Ovary (tissue), 7 donors: ENCODE measurements at regions not wholly inside any gene's neighbourhood (a gene's known extent, or its start where the extent isn't known, plus 50 kb on each side); places are given as distances from the start of the nearest gene placed in this dataset.

Experiments
- DNase-seq, 5 donors: peaks; one replicate each; pipeline ENCODE4 v3.0.0-alpha.2; 2019 to 2020
- H3K27ac ChIP-seq, 2 donors: fragments of 200-600 bp; one replicate each; pipeline versions ENCODE4 v1.5.1 to v1.8.0; 2019 to 2022
- H3K27me3 ChIP-seq: fragments of 200-600 bp; one replicate; pipeline ENCODE4 v1.8.0; 2022
- H3K36me3 ChIP-seq: fragments of 200-600 bp; sonication (generic); one replicate; pipeline ENCODE4 v1.5.1; 2019
- H3K4me1 ChIP-seq: one replicate; pipeline ENCODE4 v1.8.1; 2013; ENCODE audit warnings: mild to moderate bottlenecking, moderate library complexity; ENCODE audit not compliant: insufficient read depth
- H3K4me3 ChIP-seq: fragments of 200-600 bp; sonication (generic); one replicate; pipeline ENCODE4 v1.5.1; 2017
- H3K9me3 ChIP-seq, 2 donors: fragments of 200-600 bp in 1 of 2; sonication (generic) in 1 of 2; one replicate each; pipeline versions ENCODE4 v1.5.1 to v1.8.1; 2013 to 2019; ENCODE audit warnings: mild to moderate bottlenecking in 1 of 2, moderate library complexity in 1 of 2
- EP300 ChIP-seq: sonication (generic); formaldehyde crosslinking; IDR thresholded peaks from one replicate; pipeline ENCODE4 v1.6.1; 2017; ENCODE audit warnings: antibody characterized with exemption
- POLR2A ChIP-seq: fragments of 450-650 bp; IDR thresholded peaks from one replicate; pipeline ENCODE4 v1.6.1; 2017; ENCODE audit warnings: antibody characterized with exemption, mild to moderate bottlenecking, moderate library complexity
- WGBS, 3 donors: extraction: QIAGEN DNeasy Blood & Tissue Kit in 1 of 3; methylation state at CpG; one replicate each; pipeline versions ENCODE4 v1.1.5 to v1.1.7; 2013 to 2017; 5-methylcytosine and 5-hydroxymethylcytosine counted together
- intact Hi-C, 4 donors: fragments of 100-400 bp; cut with DNase I; formaldehyde crosslinking; loops; one replicate each; pipeline versions ENCODE4 v1.11.0 to v1.15.1; 2022 to 2023
- TF ChIP-seq, protein P1 (sequence below), 3 donors: fragments of 450-650 bp in 2 of 3; fragments of 200-600 bp in 1 of 3; IDR thresholded peaks; one replicate each; pipeline versions ENCODE4 v1.5.1 to v1.8.0; 2016 to 2022; ENCODE audit warnings: antibody characterized with exemption in 3 of 3, mild to moderate bottlenecking in 1 of 3
- donor health status: DM: no; HTN: no; CAD: no; lungs with moderate emphysema.
- donor health status: DM: no; HTN: no; CAD: no.
- donor health status: Bipolar disorder and iron deficiency.
- donor health status: DM: no; HTN: no; CAD: no.
- donor health status: DM: yes; HTN: yes; CAD: no.

DNA sequence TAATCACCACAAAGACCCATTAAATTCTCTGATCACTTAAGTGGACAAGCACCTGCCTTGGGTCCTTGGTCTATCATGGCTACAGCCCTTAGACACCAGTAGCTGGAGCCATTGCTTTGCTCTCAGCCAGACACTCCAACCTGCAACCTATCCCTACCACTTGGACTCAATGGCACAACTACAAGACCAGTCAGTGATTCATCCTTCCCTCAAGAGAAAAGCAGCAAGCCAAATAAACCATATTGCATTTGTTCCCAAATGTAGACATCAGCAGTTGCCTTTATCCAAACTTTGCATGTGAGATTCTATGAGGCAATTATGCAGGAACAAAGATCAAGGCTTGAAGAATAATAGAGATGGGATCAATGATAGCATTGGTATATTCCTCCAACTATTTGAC lies 263.4 kb downstream of the HHIPL2 start:
- Histone ChIP-seq H3K9me3 (no peaks in the 10 kb centered on the region), H3K4me3 (no peak overlapping the region), H3K27ac (no peak overlapping the region), H3K36me3 (no peaks in the 10 kb centered on the region), H3K4me1 (peaks cover 3% of the 10 kb centered on the region), H3K27me3 (no peaks in the 10 kb centered on the region)
- intact Hi-C loops, result no loop called here
- DNase-seq, result no peak
- TF ChIP-seq, protein P1, sequence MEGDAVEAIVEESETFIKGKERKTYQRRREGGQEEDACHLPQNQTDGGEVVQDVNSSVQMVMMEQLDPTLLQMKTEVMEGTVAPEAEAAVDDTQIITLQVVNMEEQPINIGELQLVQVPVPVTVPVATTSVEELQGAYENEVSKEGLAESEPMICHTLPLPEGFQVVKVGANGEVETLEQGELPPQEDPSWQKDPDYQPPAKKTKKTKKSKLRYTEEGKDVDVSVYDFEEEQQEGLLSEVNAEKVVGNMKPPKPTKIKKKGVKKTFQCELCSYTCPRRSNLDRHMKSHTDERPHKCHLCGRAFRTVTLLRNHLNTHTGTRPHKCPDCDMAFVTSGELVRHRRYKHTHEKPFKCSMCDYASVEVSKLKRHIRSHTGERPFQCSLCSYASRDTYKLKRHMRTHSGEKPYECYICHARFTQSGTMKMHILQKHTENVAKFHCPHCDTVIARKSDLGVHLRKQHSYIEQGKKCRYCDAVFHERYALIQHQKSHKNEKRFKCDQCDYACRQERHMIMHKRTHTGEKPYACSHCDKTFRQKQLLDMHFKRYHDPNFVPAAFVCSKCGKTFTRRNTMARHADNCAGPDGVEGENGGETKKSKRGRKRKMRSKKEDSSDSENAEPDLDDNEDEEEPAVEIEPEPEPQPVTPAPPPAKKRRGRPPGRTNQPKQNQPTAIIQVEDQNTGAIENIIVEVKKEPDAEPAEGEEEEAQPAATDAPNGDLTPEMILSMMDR (IDR thresholded peaks at IDR 0.05), result no peak
- TF ChIP-seq POLR2A, result no peak
- no peak for TF ChIP-seq EP300

DNA sequence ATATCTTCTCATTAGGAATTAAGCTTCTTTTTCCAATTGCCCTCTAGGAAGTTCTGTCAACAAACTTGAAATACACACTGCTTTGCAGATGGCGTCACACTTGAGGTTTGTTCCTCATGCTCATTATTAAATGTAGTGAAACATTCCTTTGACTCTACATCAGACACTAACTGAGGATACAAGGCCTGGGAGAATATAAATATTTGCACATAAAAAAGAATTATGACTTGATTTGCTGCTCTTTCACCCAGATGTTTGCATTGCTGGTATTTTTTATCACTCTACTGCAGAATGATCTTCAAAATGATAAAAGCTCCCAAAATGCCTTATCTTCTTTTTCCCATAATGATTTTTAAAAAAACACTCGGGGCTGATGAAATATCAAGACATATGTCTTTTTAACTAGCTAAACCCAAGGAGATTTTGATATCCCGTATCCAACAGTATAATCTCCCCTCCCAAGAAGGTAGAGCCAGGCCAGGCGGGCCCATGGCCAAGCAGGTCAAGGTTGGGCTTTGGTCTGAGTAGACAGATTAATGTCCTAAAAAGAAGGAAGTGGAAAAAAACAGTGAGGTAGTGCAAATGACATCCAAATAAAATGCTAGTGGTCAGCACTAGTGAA lies 264.6 kb downstream of the HHIPL2 start:
- Histone ChIP-seq H3K4me3 (no peak overlapping the region), H3K36me3 (no peaks in the 10 kb centered on the region), H3K4me1 (peaks cover 3% of the 10 kb centered on the region), H3K9me3 (no peaks in the 10 kb centered on the region), H3K27me3 (no peaks in the 10 kb centered on the region), H3K27ac (no peak overlapping the region)
- TF ChIP-seq EP300 (no peak), POLR2A (no peak)
- TF ChIP-seq, protein P1 (IDR thresholded peaks at IDR 0.05), result no peak
- DNase-seq, result peak in 3 of 5 donors; percentile 20 to 45 (median 23)
- WGBS, 3 donors, result 17 to 22% (median 18%) methylated on average over 4 of the region's 4 CpGs
- intact Hi-C loops, result no loop called here

DNA sequence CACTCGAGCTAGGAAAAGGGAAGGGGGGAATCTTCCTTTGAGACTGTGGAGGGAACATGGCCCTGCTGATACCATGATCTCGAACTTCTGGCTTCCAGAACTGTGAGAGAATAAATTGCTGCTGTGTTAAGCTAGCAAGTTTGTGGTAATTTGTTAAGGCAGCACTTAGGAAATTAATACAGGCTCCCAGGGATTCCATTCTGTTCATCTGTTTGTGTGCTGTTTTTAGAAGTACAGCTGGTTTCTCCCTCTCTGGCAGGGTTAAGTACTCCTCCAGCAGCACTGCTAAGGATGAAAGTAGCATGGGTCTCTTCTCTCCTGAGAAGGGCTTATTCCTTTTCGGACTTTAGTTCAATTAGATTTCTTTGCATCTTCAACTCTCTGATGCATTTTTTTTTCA lies 268.3 kb downstream of the HHIPL2 start:
- WGBS, 3 donors, result 57 to 89% (median 70%) methylated on average over 3 of the region's 3 CpGs
- Histone ChIP-seq H3K4me3 (no peak overlapping the region), H3K9me3 (no peaks in the 10 kb centered on the region), H3K27ac (no peak overlapping the region), H3K36me3 (no peaks in the 10 kb centered on the region), H3K27me3 (no peaks in the 10 kb centered on the region), H3K4me1 (peaks cover 3% of the 10 kb centered on the region)
- no peak for TF ChIP-seq POLR2A
- no peak for TF ChIP-seq EP300
- TF ChIP-seq, protein P1 (IDR thresholded peaks at IDR 0.05), result no peak
- intact Hi-C loops, result no loop called here
- DNase-seq, result no peak

DNA sequence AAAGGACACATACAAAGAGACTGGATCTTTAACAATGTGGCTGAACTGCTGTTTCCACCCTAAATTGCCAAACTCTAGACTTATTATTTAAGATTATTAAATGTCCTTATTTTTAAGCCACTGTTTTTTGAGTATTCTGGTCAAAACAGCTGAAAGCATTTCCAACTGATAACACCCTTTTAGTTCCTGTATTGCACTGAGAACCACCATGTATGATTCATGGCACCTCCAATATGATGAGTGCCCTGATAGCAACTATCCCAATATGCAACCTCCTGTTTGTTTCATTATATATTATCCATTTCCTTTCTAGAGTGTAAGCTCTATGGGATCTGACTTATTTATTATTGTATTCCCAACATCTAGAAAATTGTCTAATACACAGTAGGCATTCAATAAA lies 269.4 kb downstream of the HHIPL2 start:
- Histone ChIP-seq H3K36me3 (no peaks in the 10 kb centered on the region), H3K27ac (no peak overlapping the region), H3K4me3 (no peak overlapping the region), H3K4me1 (peaks cover under 1% of the 10 kb centered on the region), H3K27me3 (no peaks in the 10 kb centered on the region), H3K9me3 (no peaks in the 10 kb centered on the region)
- no peak for DNase-seq
- TF ChIP-seq POLR2A, result no peak
- TF ChIP-seq, protein P1 (IDR thresholded peaks at IDR 0.05), result no peak
- no peak for TF ChIP-seq EP300
- intact Hi-C loops, result no loop called here
